Thoracic aorta (tissue), 2 donors: ENCODE measurements at regions not wholly inside any gene's neighbourhood (a gene's known extent, or its start where the extent isn't known, plus 50 kb on each side); places are given as distances from the start of the nearest gene placed in this dataset.

Source experiments
- ATAC-seq: fragments of 150-250 bp; one replicate; pipeline ENCODE4 v1.8.0; 2017; ENCODE audit warnings: low read depth; ENCODE audit not compliant: insufficient number of reproducible peaks, low FRiP score
- DNase-seq: peaks from one replicate; pipeline ENCODE4 v3.0.0-alpha.2; 2020; ENCODE audit warnings: low spot score
- H3K27ac ChIP-seq, 2 donors: fragments of 200-600 bp; sonication (generic); 1 replicate in 1 of 2; 2 replicates in 1 of 2; pipeline ENCODE4 v1.5.1; 2016; ENCODE audit warnings: mild to moderate bottlenecking in 2 of 2, moderate library complexity in 2 of 2
- H3K27me3 ChIP-seq: fragments of 200-600 bp; sonication (generic); replicated peaks from 2 replicates; pipeline ENCODE4 v1.6.0; 2016; ENCODE audit warnings: mild to moderate bottlenecking; ENCODE audit not compliant: insufficient read depth
- H3K36me3 ChIP-seq: fragments of 200-600 bp; sonication (generic); one replicate; pipeline ENCODE4 v1.5.1; 2016
- H3K4me1 ChIP-seq, 2 donors: fragments of 200-600 bp; sonication (generic); 1 replicate in 1 of 2; 2 replicates in 1 of 2; pipeline versions ENCODE4 v1.5.1 to v1.6.0; 2016; ENCODE audit warnings: low read depth in 2 of 2, mild to moderate bottlenecking in 1 of 2; ENCODE audit not compliant: control insufficient read depth in 1 of 2
- H3K4me3 ChIP-seq: fragments of 200-600 bp; sonication (generic); 2 replicates; pipeline ENCODE4 v1.5.1; 2016; ENCODE audit warnings: mild to moderate bottlenecking
- H3K9me3 ChIP-seq: fragments of 200-600 bp; sonication (generic); 2 replicates; pipeline ENCODE4 v1.5.1; 2016
- CTCF ChIP-seq: fragments of 200-600 bp; sonication (generic); IDR thresholded peaks from one replicate; pipeline ENCODE4 v1.5.1; 2019; ENCODE audit warnings: antibody characterized with exemption

DNA sequence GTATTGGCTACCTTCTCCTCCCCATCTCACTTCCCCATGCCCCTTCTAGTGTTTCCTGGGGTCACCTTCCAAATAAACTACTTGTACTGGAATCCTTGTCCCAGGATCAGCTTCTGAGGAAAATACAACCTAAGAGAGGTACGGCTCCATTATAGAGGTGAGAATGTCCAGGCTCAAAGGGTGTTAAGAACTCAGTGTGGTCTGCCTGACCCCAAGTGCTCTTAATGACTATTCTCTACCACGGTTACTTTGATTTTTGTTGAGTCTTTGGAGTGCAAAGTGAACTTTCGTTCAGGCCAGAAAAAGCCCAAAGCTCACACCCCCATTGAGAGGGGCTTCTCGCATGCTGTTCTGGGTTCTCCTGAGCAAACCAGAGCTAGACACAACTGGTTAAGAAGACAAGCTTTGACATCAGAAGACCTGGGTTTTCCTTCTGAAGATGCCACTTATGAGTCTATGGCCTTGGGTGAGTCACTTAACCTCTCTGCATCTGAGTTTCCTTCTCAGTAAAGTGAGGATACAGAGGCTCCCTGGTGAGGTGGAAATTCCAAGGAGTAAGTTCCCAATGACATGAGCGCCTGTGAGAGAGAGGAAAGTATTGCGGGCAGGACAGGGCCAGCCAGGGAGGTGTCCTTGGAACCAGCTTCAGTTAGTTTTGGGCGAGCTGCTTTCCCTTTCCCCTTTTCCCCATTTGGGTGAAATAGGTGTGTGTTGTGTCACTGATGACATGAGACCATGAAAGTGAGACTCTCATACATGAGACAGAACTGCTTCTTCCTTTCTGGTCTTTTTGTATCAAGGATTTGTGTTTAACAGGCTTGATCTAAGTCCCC, 475.0 kb upstream of the PROK2 start:
- no peaks in the 10 kb centered on the region for H3K9me3 ChIP-seq
- no peaks in the 10 kb centered on the region for H3K36me3 ChIP-seq
- TF ChIP-seq CTCF = no peak
- ATAC-seq (no peak), DNase-seq (no peak)
- no peaks in the 10 kb centered on the region for H3K27me3 ChIP-seq
- H3K27ac ChIP-seq = no peak overlapping the region
- no peak overlapping the region for H3K4me3 ChIP-seq
- peaks cover 24 to 68% of the 10 kb centered on the region in 2 donors for H3K4me1 ChIP-seq

DNA sequence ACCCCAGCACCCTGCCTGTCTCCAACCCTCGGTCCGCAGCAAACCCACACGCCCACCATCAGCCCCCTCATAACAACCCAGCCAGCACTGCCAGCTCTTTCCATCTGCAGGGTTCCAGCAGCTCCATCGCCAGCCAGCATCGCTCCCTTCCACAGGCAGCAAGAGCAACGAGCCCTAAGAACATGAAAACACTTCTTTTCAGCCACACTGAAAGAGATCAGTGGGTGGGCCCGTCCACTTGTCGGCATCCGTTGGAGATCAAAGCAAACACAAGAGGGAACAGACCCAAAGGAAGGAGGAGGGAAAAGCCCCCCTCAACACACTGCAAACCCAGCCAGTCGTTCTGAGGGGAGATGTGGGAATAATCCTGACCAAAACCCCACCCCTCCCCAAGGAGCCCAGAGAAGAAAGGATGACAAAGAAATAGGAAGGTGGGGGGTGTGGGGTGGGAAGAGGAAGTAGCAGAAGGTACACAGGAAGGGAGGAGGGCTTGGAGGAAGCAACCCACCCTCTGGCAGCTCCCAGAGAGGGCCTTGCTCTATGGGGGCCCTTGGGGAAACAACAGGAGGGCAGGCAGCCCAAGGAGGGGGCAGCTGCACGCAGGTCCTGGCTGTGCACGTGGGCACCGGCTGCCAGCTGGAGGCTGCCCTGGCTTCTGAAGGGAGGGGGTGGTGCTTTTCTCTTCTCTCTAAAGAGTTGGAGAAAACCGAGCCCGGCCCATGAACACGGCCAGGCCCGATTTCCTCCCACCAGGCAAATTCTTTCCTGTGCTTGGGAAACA, 473.6 kb upstream of the PROK2 start:
- Histone ChIP-seq H3K36me3 (no peaks in the 10 kb centered on the region), H3K4me3 (no peak overlapping the region), H3K27ac (no peak overlapping the region), H3K9me3 (no peaks in the 10 kb centered on the region), H3K27me3 (no peaks in the 10 kb centered on the region), H3K4me1 (peaks cover 24 to 69% of the 10 kb centered on the region in 2 donors)
- no peak for TF ChIP-seq CTCF
- ATAC-seq (no peak), DNase-seq (no peak)

DNA sequence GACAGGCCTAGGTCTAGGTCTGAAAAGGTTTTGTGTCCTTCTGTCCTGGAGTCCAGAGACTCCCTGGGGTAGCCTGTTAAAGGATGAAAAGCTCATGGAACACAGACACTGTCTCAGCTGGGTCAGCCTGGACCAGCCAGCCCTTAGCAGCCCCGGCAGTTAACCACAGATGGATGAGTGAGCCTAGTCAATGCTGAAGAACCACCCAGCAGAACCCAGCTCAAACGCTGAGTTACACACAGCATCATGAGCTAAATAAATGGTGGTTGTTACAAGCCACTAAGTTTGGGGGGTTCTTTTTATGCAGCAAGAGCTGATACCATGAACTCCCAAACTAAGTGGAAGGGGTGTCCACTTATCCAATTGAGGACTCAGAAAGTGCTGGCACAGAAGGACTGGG, 472.8 kb upstream of the PROK2 start:
- H3K9me3 ChIP-seq = no peaks in the 10 kb centered on the region
- no peaks in the 10 kb centered on the region for H3K27me3 ChIP-seq
- DNase-seq (no peak), ATAC-seq (no peak)
- H3K4me3 ChIP-seq = no peak overlapping the region
- peaks cover 21 to 61% of the 10 kb centered on the region in 2 donors for H3K4me1 ChIP-seq
- H3K36me3 ChIP-seq = no peaks in the 10 kb centered on the region
- TF ChIP-seq CTCF = no peak
- no peak overlapping the region for H3K27ac ChIP-seq

GRCh38 chr3:72257203-72257602, 472.3 kb upstream of the PROK2 start:
- H3K27me3 ChIP-seq = no peaks in the 10 kb centered on the region
- H3K4me3 ChIP-seq = no peak overlapping the region
- DNase-seq = no peak
- H3K36me3 ChIP-seq = no peaks in the 10 kb centered on the region
- no peak for ATAC-seq
- H3K9me3 ChIP-seq = no peaks in the 10 kb centered on the region
- TF ChIP-seq CTCF = no peak
- peaks cover 16 to 55% of the 10 kb centered on the region in 2 donors for H3K4me1 ChIP-seq
- no peak overlapping the region for H3K27ac ChIP-seq

GRCh38 chr3:72256716-72257115, 471.8 kb upstream of the PROK2 start:
- no peaks in the 10 kb centered on the region for H3K27me3 ChIP-seq
- H3K9me3 ChIP-seq = no peaks in the 10 kb centered on the region
- no peak for TF ChIP-seq CTCF
- H3K4me3 ChIP-seq = no peak overlapping the region
- DNase-seq (no peak), ATAC-seq (no peak)
- no peak overlapping the region for H3K27ac ChIP-seq
- H3K4me1 ChIP-seq = peaks cover 14 to 51% of the 10 kb centered on the region in 2 donors
- H3K36me3 ChIP-seq = no peaks in the 10 kb centered on the region
